ENCODE measurements at regions not wholly inside any gene's neighbourhood (a gene's known extent, or its start where the extent isn't known, plus 50 kb on each side); places are given as distances from the start of the nearest gene placed in this dataset.

DNA sequence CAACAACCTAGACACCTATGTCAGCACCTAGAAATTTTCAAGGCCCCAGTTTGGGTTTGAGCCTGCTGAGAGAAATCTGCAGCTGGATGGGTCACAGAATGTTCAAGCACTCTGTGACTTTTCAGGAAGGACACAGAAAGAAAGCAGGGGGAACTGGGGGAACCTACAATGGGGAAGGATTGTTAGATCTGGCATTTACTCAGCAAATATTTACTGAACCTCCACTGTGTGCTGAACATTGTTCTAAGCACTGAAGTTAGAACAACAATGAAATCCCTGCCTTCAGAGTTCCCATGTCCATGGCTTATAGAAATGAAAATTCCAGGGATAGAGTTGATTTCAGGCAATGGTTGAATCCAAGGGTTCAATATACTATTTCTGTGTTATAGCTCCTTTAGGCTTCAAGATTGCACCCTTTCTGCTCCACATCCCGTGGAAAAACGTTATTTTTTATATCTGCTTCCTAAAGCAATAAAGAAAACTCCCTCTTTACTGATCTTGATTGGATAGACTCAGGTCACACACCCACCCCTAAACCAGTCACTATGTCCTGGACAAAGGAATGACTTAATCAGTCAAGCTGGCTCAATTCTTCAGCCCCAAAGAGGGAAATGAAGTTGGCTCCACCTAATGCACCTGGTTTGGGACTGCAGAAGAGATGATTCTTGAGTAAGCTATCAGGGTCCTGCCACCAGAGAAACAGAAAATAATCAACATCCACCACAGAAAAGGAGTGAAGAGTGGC, 95.1 kb downstream of the OR5AK2 start:
- TF ChIP-seq CTCF (conservative IDR thresholded peaks at IDR 0.05 in 1 of 2, IDR thresholded peaks at IDR 0.05 in 1 of 2; ENCODE audit: low read depth in 1 of 2, low read length in 2 of 2) = no peak
- TF ChIP-seq EZH2 (IDR thresholded peaks at IDR 0.05; ENCODE audit: low read length, missing control alignments) = no peak
- H2AFZ ChIP-seq (ENCODE audit: low read length) = no peak overlapping the region
- H3K4me3 ChIP-seq (replicated peaks in 1 of 4; ENCODE audit: control extremely low read depth in 1 of 4, insufficient read depth in 1 of 4, low read depth in 3 of 4, low read length in 4 of 4) = no peak overlapping the region

DNA sequence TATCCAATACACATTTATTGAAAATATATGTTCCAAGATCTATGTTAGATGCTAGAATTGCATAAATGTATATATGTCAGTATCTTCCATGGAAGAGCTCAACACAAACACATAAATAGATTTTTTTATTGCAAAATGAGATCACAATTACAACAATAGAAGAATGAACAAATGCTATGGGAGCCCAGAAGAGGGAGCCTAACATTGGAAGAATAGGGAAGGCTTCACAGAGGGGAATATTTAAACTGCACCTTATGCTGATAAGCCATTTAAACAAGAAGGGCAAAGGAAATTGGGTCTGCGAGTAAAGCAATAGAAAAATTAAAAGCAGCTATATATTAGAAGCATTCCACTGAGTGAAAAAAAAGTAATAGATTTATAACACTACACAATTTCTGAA, 96.1 kb upstream of the LRRC55 start:
- H4K20me1 ChIP-seq (ENCODE audit: control insufficient read depth, extremely low read depth, insufficient read depth, low read length) = no peaks in the 10 kb centered on the region
- H2AFZ ChIP-seq (ENCODE audit: low read length) = no peak overlapping the region
- no peak overlapping the region for H3K27ac ChIP-seq (ENCODE audit: insufficient read depth, low read length)
- no peak overlapping the region for H3K9ac ChIP-seq (ENCODE audit: insufficient read depth, low read length)
- H3K4me2 ChIP-seq (ENCODE audit: extremely low read depth, insufficient read depth, low read length) = no peak overlapping the region
- peak in 1 of 2 donors; percentile 3 for DNase-seq (ENCODE audit: low read depth in 2 of 2)
- no peaks in the 10 kb centered on the region for H3K79me2 ChIP-seq (ENCODE audit: control insufficient read depth, insufficient read depth, low read length)
- no peaks in the 10 kb centered on the region for H3K9me3 ChIP-seq (ENCODE audit: control insufficient read depth, insufficient read depth, low read depth, low read length)
- no peak overlapping the region for H3K4me3 ChIP-seq (replicated peaks in 1 of 4; ENCODE audit: control extremely low read depth in 1 of 4, insufficient read depth in 1 of 4, low read depth in 3 of 4, low read length in 4 of 4)
- no peaks in the 10 kb centered on the region for H3K4me1 ChIP-seq (ENCODE audit: control insufficient read depth, extremely low read depth, insufficient read depth, low read length)
- TF ChIP-seq EZH2 (IDR thresholded peaks at IDR 0.05; ENCODE audit: low read length, missing control alignments) = no peak
- TF ChIP-seq CTCF (conservative IDR thresholded peaks at IDR 0.05 in 1 of 2, IDR thresholded peaks at IDR 0.05 in 1 of 2; ENCODE audit: low read depth in 1 of 2, low read length in 2 of 2) = peak; percentile 20 to 26
- H3K36me3 ChIP-seq (ENCODE audit: control insufficient read depth, insufficient read depth, low read length) = no peaks in the 10 kb centered on the region
- peaks cover 3% of the 10 kb centered on the region for H3K27me3 ChIP-seq (ENCODE audit: control insufficient read depth, insufficient read depth, low read length)

More for the DNA sequence above, 95.1 kb downstream of the OR5AK2 start:
- H3K9me3 ChIP-seq (ENCODE audit: control insufficient read depth, insufficient read depth, low read depth, low read length) = no peaks in the 10 kb centered on the region
- no peak for DNase-seq (ENCODE audit: low read depth in 2 of 2)
- no peaks in the 10 kb centered on the region for H3K36me3 ChIP-seq (ENCODE audit: control insufficient read depth, insufficient read depth, low read length)
- peaks cover 3% of the 10 kb centered on the region for H3K27me3 ChIP-seq (ENCODE audit: control insufficient read depth, insufficient read depth, low read length)
- no peaks in the 10 kb centered on the region for H4K20me1 ChIP-seq (ENCODE audit: control insufficient read depth, extremely low read depth, insufficient read depth, low read length)
- no peaks in the 10 kb centered on the region for H3K4me1 ChIP-seq (ENCODE audit: control insufficient read depth, extremely low read depth, insufficient read depth, low read length)
- no peak overlapping the region for H3K4me2 ChIP-seq (ENCODE audit: extremely low read depth, insufficient read depth, low read length)
- no peak overlapping the region for H3K9ac ChIP-seq (ENCODE audit: insufficient read depth, low read length)
- H3K27ac ChIP-seq (ENCODE audit: insufficient read depth, low read length) = no peak overlapping the region
- no peaks in the 10 kb centered on the region for H3K79me2 ChIP-seq (ENCODE audit: control insufficient read depth, insufficient read depth, low read length)

GRCh38 chr11:57087991-57088390, 93.8 kb upstream of the LRRC55 start:
- H3K4me1 ChIP-seq (ENCODE audit: control insufficient read depth, extremely low read depth, insufficient read depth, low read length) = no peaks in the 10 kb centered on the region
- H2AFZ ChIP-seq (ENCODE audit: low read length) = no peak overlapping the region
- no peaks in the 10 kb centered on the region for H4K20me1 ChIP-seq (ENCODE audit: control insufficient read depth, extremely low read depth, insufficient read depth, low read length)
- no peak overlapping the region for H3K27ac ChIP-seq (ENCODE audit: insufficient read depth, low read length)
- H3K9me3 ChIP-seq (ENCODE audit: control insufficient read depth, insufficient read depth, low read depth, low read length) = no peaks in the 10 kb centered on the region
- peak in 1 of 2 donors; percentile 3 for DNase-seq (ENCODE audit: low read depth in 2 of 2)
- H3K4me3 ChIP-seq (replicated peaks in 1 of 4; ENCODE audit: control extremely low read depth in 1 of 4, insufficient read depth in 1 of 4, low read depth in 3 of 4, low read length in 4 of 4) = no peak overlapping the region
- no peaks in the 10 kb centered on the region for H3K36me3 ChIP-seq (ENCODE audit: control insufficient read depth, insufficient read depth, low read length)
- no peak overlapping the region for H3K4me2 ChIP-seq (ENCODE audit: extremely low read depth, insufficient read depth, low read length)
- no peak for TF ChIP-seq CTCF (conservative IDR thresholded peaks at IDR 0.05 in 1 of 2, IDR thresholded peaks at IDR 0.05 in 1 of 2; ENCODE audit: low read depth in 1 of 2, low read length in 2 of 2)
- no peak for TF ChIP-seq EZH2 (IDR thresholded peaks at IDR 0.05; ENCODE audit: low read length, missing control alignments)
- H3K9ac ChIP-seq (ENCODE audit: insufficient read depth, low read length) = no peak overlapping the region
- peaks cover 6% of the 10 kb centered on the region for H3K27me3 ChIP-seq (ENCODE audit: control insufficient read depth, insufficient read depth, low read length)
- no peaks in the 10 kb centered on the region for H3K79me2 ChIP-seq (ENCODE audit: control insufficient read depth, insufficient read depth, low read length)
